ENCODE measurements at regions not wholly inside any gene's neighbourhood (a gene's known extent, or its start where the extent isn't known, plus 50 kb on each side); places are given as distances from the start of the nearest gene placed in this dataset.

DNA sequence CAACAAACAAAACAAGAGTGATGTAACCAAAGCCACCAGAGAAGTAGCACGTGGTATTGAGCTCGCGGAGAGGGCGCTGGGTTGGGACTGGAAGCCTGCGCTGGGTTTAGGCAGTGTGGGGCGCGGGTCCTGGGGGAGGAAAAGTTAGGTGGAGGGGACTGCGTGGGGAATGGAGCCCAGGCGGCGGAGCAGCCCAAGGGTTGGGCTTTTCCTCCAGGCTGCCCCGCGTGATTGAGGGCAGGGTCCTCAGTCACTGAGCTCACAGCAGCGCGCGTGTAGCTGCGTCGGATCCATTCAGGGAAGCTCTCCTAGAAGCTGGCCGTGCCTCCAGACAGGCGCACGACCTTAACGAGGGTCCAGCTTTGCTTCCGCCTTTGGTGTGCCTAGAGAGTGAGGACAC lies 357.4 kb downstream of the GALR1 start:
- TF ChIP-seq SIN3A (IDR thresholded peaks at IDR 0.05; ENCODE audit: borderline replicate concordance, insufficient read depth, low read length): no peak
- TF ChIP-seq, protein P1, sequence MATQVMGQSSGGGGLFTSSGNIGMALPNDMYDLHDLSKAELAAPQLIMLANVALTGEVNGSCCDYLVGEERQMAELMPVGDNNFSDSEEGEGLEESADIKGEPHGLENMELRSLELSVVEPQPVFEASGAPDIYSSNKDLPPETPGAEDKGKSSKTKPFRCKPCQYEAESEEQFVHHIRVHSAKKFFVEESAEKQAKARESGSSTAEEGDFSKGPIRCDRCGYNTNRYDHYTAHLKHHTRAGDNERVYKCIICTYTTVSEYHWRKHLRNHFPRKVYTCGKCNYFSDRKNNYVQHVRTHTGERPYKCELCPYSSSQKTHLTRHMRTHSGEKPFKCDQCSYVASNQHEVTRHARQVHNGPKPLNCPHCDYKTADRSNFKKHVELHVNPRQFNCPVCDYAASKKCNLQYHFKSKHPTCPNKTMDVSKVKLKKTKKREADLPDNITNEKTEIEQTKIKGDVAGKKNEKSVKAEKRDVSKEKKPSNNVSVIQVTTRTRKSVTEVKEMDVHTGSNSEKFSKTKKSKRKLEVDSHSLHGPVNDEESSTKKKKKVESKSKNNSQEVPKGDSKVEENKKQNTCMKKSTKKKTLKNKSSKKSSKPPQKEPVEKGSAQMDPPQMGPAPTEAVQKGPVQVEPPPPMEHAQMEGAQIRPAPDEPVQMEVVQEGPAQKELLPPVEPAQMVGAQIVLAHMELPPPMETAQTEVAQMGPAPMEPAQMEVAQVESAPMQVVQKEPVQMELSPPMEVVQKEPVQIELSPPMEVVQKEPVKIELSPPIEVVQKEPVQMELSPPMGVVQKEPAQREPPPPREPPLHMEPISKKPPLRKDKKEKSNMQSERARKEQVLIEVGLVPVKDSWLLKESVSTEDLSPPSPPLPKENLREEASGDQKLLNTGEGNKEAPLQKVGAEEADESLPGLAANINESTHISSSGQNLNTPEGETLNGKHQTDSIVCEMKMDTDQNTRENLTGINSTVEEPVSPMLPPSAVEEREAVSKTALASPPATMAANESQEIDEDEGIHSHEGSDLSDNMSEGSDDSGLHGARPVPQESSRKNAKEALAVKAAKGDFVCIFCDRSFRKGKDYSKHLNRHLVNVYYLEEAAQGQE (IDR thresholded peaks at IDR 0.05; ENCODE audit: insufficient read depth in 1 of 2, low read depth in 2 of 2, low read length in 2 of 2): no peak
